ENCODE measurements at regions not wholly inside any gene's neighbourhood (a gene's known extent, or its start where the extent isn't known, plus 50 kb on each side); places are given as distances from the start of the nearest gene placed in this dataset.

DNA sequence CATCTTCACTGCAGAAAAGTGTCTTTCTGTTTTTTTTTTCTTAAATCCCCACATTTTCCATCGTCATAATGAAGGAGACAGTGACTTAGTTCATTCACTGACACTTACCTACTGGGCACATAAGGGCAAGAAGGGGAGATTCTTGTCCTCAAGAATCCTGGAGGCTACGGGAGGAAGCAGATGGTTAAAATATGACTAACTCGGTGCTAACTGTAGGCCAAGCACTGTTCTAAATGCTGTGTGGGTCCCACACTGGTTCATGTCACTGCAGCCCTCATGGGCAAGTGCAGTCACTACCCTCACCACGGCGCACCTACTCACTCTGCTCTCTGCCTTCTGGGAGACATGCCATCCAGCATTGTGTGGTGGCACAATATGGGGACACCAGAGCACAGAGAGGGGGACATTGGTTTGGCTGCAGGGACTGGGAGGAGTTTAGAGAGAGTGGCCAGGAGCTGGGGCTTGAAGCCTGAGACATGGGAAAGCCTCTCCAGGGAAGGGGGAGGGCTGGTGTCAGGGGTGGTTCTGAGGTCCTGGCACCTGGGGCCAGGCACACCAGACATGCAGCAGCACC, 305.2 kb downstream of the MYCN start:
- no peak overlapping the region for H3K4me2 ChIP-seq (ENCODE audit: low read length)
- no peaks in the 10 kb centered on the region for H3F3A ChIP-seq (ENCODE audit: insufficient read depth, low read length)
- no peaks in the 10 kb centered on the region for H4K20me1 ChIP-seq (ENCODE audit: insufficient read depth, low read length)
- no peaks in the 10 kb centered on the region for H3K79me2 ChIP-seq (ENCODE audit: insufficient read depth, low read length)
- TF ChIP-seq EZH2 (IDR thresholded peaks at IDR 0.05; ENCODE audit: borderline replicate concordance, low read length): no peak
- TF ChIP-seq, protein P1, sequence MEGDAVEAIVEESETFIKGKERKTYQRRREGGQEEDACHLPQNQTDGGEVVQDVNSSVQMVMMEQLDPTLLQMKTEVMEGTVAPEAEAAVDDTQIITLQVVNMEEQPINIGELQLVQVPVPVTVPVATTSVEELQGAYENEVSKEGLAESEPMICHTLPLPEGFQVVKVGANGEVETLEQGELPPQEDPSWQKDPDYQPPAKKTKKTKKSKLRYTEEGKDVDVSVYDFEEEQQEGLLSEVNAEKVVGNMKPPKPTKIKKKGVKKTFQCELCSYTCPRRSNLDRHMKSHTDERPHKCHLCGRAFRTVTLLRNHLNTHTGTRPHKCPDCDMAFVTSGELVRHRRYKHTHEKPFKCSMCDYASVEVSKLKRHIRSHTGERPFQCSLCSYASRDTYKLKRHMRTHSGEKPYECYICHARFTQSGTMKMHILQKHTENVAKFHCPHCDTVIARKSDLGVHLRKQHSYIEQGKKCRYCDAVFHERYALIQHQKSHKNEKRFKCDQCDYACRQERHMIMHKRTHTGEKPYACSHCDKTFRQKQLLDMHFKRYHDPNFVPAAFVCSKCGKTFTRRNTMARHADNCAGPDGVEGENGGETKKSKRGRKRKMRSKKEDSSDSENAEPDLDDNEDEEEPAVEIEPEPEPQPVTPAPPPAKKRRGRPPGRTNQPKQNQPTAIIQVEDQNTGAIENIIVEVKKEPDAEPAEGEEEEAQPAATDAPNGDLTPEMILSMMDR (IDR thresholded peaks at IDR 0.05; ENCODE audit: low read length): no peak
- 0 out of 2 replicates have a peak, but pooled peaks cover 3% of the 10 kb centered on the region for H3K27me3 ChIP-seq (ENCODE audit: insufficient read depth, low read length)
- H3K9ac ChIP-seq (ENCODE audit: low read length): no peak overlapping the region
- no peak overlapping the region for H2AFZ ChIP-seq (ENCODE audit: low read length)
- H3K36me3 ChIP-seq (ENCODE audit: insufficient read depth, low read length): no peaks in the 10 kb centered on the region
- H3K4me3 ChIP-seq (ENCODE audit: low read depth, low read length, poor library complexity, severe bottlenecking): no peak overlapping the region
- no peaks in the 10 kb centered on the region for H3K4me1 ChIP-seq (ENCODE audit: insufficient read depth, low read length, severe bottlenecking)
- no peaks in the 10 kb centered on the region for H3K9me2 ChIP-seq (ENCODE audit: low read depth, low read length)
- H3K27ac ChIP-seq (ENCODE audit: low read depth, low read length, poor library complexity, severe bottlenecking): no peak overlapping the region
- no peaks in the 10 kb centered on the region for H3K9me3 ChIP-seq (ENCODE audit: low read length)

DNA sequence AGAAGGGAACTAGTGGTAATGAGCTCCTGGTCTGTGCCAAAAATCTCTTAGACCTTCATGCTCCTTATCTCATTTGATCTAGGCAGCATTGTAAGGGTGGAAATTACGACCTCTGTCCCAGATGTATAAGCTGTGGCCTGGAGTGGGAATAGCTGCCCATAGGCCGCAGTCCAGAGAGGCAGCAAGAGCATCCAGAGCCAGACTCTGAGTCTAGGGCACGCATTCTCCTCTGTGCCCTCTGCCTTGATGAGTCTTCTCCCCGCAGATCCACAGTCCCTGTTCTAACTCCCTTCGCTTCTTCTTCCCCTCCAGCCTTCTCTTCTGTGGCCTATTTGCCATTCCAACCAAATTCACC, 304.6 kb downstream of the MYCN start:
- Histone ChIP-seq H3K27me3 (ENCODE audit: insufficient read depth, low read length) (0 out of 2 replicates have a peak, but pooled peaks cover 3% of the 10 kb centered on the region), H3K27ac (ENCODE audit: low read depth, low read length, poor library complexity, severe bottlenecking) (no peak overlapping the region), H4K20me1 (ENCODE audit: insufficient read depth, low read length) (no peaks in the 10 kb centered on the region), H3K9me3 (ENCODE audit: low read length) (no peaks in the 10 kb centered on the region), H3K4me3 (ENCODE audit: low read depth, low read length, poor library complexity, severe bottlenecking) (no peak overlapping the region), H3K4me2 (ENCODE audit: low read length) (no peak overlapping the region), H3K4me1 (ENCODE audit: insufficient read depth, low read length, severe bottlenecking) (no peaks in the 10 kb centered on the region), H3F3A (ENCODE audit: insufficient read depth, low read length) (no peaks in the 10 kb centered on the region), H3K9me2 (ENCODE audit: low read depth, low read length) (no peaks in the 10 kb centered on the region), H3K9ac (ENCODE audit: low read length) (no peak overlapping the region), H3K79me2 (ENCODE audit: insufficient read depth, low read length) (no peaks in the 10 kb centered on the region), H2AFZ (ENCODE audit: low read length) (no peak overlapping the region), H3K36me3 (ENCODE audit: insufficient read depth, low read length) (no peaks in the 10 kb centered on the region)
- no peak for TF ChIP-seq EZH2 (IDR thresholded peaks at IDR 0.05; ENCODE audit: borderline replicate concordance, low read length)
- TF ChIP-seq, protein P1 (IDR thresholded peaks at IDR 0.05; ENCODE audit: low read length): no peak

DNA sequence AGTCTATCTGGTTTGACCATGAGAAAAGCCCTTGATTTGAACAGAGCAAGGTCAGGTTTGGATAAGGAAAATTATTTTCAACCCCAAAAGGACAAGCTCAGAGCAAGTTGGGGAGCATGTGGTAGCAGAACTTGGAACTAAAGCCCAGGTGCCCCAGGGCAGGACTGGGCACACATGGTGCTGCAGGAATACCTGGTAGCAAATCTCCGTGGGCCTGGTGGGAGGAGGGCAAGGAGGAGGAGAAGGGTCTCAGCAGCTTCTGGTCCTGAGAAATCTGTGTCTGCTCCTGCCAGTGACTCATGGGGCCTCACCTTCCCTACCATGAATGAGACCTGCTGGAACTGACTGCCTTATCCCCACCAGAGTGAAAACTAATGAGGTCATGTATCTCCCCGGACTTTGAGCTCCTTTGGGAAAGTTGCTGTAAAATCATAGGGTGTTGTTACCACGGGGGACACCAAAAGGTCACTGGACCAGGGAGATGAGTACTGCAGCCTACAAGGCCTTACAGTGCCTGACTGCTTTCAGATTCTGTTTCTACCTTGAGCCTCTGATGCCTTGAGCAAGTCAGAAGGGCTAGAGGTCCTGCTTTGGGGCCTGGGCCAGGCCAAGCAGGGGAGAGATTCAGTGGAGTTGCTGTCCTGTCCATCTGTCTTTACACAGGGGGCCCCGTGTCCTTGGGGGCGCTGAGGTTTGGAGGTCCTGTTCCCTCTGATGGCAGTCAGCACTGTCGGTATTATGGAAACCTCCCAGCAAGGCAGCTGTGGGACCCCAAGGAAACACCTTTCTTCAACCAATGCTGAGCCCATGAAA, 304.0 kb downstream of the MYCN start:
- no peak for TF ChIP-seq EZH2 (IDR thresholded peaks at IDR 0.05; ENCODE audit: borderline replicate concordance, low read length)
- TF ChIP-seq, protein P1 (IDR thresholded peaks at IDR 0.05; ENCODE audit: low read length): no peak
- Histone ChIP-seq H3K36me3 (ENCODE audit: insufficient read depth, low read length) (no peaks in the 10 kb centered on the region), H3F3A (ENCODE audit: insufficient read depth, low read length) (no peaks in the 10 kb centered on the region), H4K20me1 (ENCODE audit: insufficient read depth, low read length) (no peaks in the 10 kb centered on the region), H3K79me2 (ENCODE audit: insufficient read depth, low read length) (no peaks in the 10 kb centered on the region), H3K9me3 (ENCODE audit: low read length) (no peaks in the 10 kb centered on the region), H3K4me3 (ENCODE audit: low read depth, low read length, poor library complexity, severe bottlenecking) (no peak overlapping the region), H3K9me2 (ENCODE audit: low read depth, low read length) (no peaks in the 10 kb centered on the region), H3K9ac (ENCODE audit: low read length) (no peak overlapping the region), H3K27ac (ENCODE audit: low read depth, low read length, poor library complexity, severe bottlenecking) (no peak overlapping the region), H3K27me3 (ENCODE audit: insufficient read depth, low read length) (0 out of 2 replicates have a peak, but pooled peaks cover 3% of the 10 kb centered on the region), H3K4me1 (ENCODE audit: insufficient read depth, low read length, severe bottlenecking) (no peaks in the 10 kb centered on the region), H3K4me2 (ENCODE audit: low read length) (no peak overlapping the region), H2AFZ (ENCODE audit: low read length) (no peak overlapping the region)
